D721Med (cell line): ENCODE measurements at regions not wholly inside any gene's neighbourhood (a gene's known extent, or its start where the extent isn't known, plus 50 kb on each side); places are given as distances from the start of the nearest gene placed in this dataset.

ENCODE experiments used
- DNase-seq: peaks from one replicate; pipeline ENCODE4 v3.0.0; 2011; ENCODE audit warnings: low spot score; ENCODE audit not compliant: insufficient read length
- FAIRE-seq: peaks from 2 replicates; lab custom pipeline; 2011; peaks lifted over from hg19 to GRCh38; lab: Jason Lieb, UNC
- CTCF ChIP-seq: IDR thresholded peaks from 2 replicates; pipeline ENCODE4 v1.5.1; 2012; ENCODE audit warnings: mild to moderate bottlenecking, control low read depth; ENCODE audit not compliant: insufficient read depth; ENCODE audit errors: missing control alignments

GRCh38 chr3:67301556-67301955 lies 303.4 kb downstream of the KBTBD8 start:
- no peak for DNase-seq
- no peak for FAIRE-seq
- TF ChIP-seq CTCF, result no peak

GRCh38 chr3:67302489-67302888 lies 304.4 kb downstream of the KBTBD8 start:
- TF ChIP-seq CTCF, result no peak
- FAIRE-seq, result no peak
- DNase-seq, result no peak

- TF ChIP-seq CTCF, result no peak
- DNase-seq (no peak), FAIRE-seq (no peak)
Measured at GRCh38 chr3:67305160-67305559, 307.1 kb downstream of the KBTBD8 start.

- TF ChIP-seq CTCF, result no peak
- DNase-seq, result no peak
- no peak for FAIRE-seq
Measured at GRCh38 chr3:67305922-67306321, 307.8 kb downstream of the KBTBD8 start.

GRCh38 chr3:67311440-67311839 lies 313.3 kb downstream of the KBTBD8 start:
- FAIRE-seq, result no peak
- no peak for DNase-seq
- no peak for TF ChIP-seq CTCF

GRCh38 chr3:67312155-67312554 lies 314.0 kb downstream of the KBTBD8 start:
- DNase-seq (no peak), FAIRE-seq (no peak)
- TF ChIP-seq CTCF, result no peak

GRCh38 chr3:67318162-67318561 lies 320.1 kb downstream of the KBTBD8 start:
- DNase-seq (no peak), FAIRE-seq (no peak)
- TF ChIP-seq CTCF, result no peak
